Glutamatergic neuron (in vitro differentiated cells): ENCODE measurements at regions not wholly inside any gene's neighbourhood (a gene's known extent, or its start where the extent isn't known, plus 50 kb on each side); places are given as distances from the start of the nearest gene placed in this dataset.

Source experiments
- DNase-seq: peaks from one replicate; pipeline ENCODE4 v3.0.0; 2022
- H3K27ac Mint-ChIP-seq: one replicate; pipeline ENCODE4 v1.8.0; 2020; ENCODE audit warnings: mild to moderate bottlenecking, mixed read lengths, inconsistent platforms; ENCODE audit not compliant: unreplicated experiment
- H3K27me3 Mint-ChIP-seq: one replicate; pipeline ENCODE4 v1.8.0; 2020; ENCODE audit warnings: mild to moderate bottlenecking, moderate library complexity, mixed read lengths, inconsistent platforms; ENCODE audit not compliant: unreplicated experiment
- H3K36me3 Mint-ChIP-seq: one replicate; pipeline ENCODE4 v1.8.0; 2020; ENCODE audit warnings: mild to moderate bottlenecking, mixed read lengths, inconsistent platforms; ENCODE audit not compliant: unreplicated experiment
- H3K4me1 Mint-ChIP-seq: one replicate; pipeline ENCODE4 v1.8.0; 2020; ENCODE audit warnings: mild to moderate bottlenecking, low read depth, mixed read lengths, inconsistent platforms; ENCODE audit not compliant: unreplicated experiment
- H3K4me3 Mint-ChIP-seq: one replicate; pipeline ENCODE4 v1.8.0; 2020; ENCODE audit warnings: mild to moderate bottlenecking, mixed read lengths, inconsistent platforms; ENCODE audit not compliant: unreplicated experiment
- H3K9me3 Mint-ChIP-seq: one replicate; pipeline ENCODE4 v1.8.0; 2020; ENCODE audit warnings: mild to moderate bottlenecking, moderate library complexity, mixed read lengths, inconsistent platforms; ENCODE audit not compliant: unreplicated experiment
- CTCF ChIP-seq: fragments of 200-600 bp; sonication (generic); IDR thresholded peaks from one replicate; pipeline ENCODE4 v1.5.0; 2021; ENCODE audit not compliant: partially characterized antibody, unreplicated experiment

DNA sequence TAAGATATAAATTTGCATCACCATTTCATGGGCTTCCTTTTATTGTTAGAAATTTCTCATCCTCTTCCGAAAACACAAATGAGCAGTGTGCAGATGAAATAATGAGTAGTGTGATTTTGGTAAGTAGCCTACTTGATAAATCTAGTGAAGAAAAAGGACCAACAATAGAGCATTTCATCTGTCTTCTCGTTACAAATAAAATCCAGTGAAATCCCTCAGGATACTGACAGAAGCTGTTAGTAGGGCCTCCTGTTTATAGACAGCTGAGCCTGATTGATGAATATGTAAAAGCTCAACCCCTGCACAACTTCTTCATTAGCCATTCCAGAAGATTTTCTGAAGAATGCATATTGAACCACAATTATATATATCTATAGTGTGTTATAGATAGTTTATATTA lies 363.7 kb upstream of the EPHA6 start:
- H3K36me3 Mint-ChIP-seq, result peaks cover 6% of the 10 kb centered on the region
- H3K4me3 Mint-ChIP-seq, result peak overlapping the region; percentile 68
- DNase-seq, result no peak
- no peak for TF ChIP-seq CTCF
- H3K4me1 Mint-ChIP-seq, result peaks cover 18% of the 10 kb centered on the region
- peaks cover 2% of the 10 kb centered on the region for H3K9me3 Mint-ChIP-seq
- no peaks in the 10 kb centered on the region for H3K27me3 Mint-ChIP-seq
- peak overlapping the region; percentile 86 for H3K27ac Mint-ChIP-seq

GRCh38 chr3:96465521-96465920 lies 348.9 kb upstream of the EPHA6 start:
- Mint-ChIP-seq H3K36me3 (no peaks in the 10 kb centered on the region), H3K4me1 (no peaks in the 10 kb centered on the region), H3K27ac (no peak overlapping the region), H3K9me3 (no peaks in the 10 kb centered on the region), H3K27me3 (no peaks in the 10 kb centered on the region), H3K4me3 (no peak overlapping the region)
- TF ChIP-seq CTCF, result no peak
- no peak for DNase-seq

GRCh38 chr3:96466441-96466840 lies 348.0 kb upstream of the EPHA6 start:
- H3K4me3 Mint-ChIP-seq, result no peak overlapping the region
- H3K4me1 Mint-ChIP-seq, result no peaks in the 10 kb centered on the region
- H3K36me3 Mint-ChIP-seq, result no peaks in the 10 kb centered on the region
- TF ChIP-seq CTCF, result no peak
- no peaks in the 10 kb centered on the region for H3K27me3 Mint-ChIP-seq
- no peak for DNase-seq
- no peaks in the 10 kb centered on the region for H3K9me3 Mint-ChIP-seq
- no peak overlapping the region for H3K27ac Mint-ChIP-seq

DNA sequence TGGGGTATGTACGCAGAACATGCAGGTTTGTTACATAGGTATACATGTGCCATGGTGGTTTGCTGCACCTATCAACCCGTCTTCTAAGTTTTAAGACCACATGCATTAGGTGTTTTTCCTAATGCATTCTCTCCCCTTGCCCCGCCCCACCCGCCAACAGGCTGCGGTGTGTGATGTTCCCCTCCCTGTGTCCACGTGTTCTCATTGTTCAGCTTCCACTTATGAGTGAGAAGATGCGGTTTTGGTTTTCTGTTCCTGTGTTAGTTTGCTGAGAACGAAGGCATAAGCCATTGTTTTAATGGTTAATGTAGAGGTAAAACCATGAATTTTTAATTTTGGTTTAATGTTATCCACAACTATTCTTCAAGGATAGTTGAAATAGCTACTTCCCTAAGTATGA lies 346.8 kb upstream of the EPHA6 start:
- Mint-ChIP-seq H3K9me3 (no peaks in the 10 kb centered on the region), H3K27ac (no peak overlapping the region), H3K4me1 (no peaks in the 10 kb centered on the region), H3K27me3 (no peaks in the 10 kb centered on the region), H3K36me3 (no peaks in the 10 kb centered on the region), H3K4me3 (no peak overlapping the region)
- TF ChIP-seq CTCF, result no peak
- DNase-seq, result no peak

DNA sequence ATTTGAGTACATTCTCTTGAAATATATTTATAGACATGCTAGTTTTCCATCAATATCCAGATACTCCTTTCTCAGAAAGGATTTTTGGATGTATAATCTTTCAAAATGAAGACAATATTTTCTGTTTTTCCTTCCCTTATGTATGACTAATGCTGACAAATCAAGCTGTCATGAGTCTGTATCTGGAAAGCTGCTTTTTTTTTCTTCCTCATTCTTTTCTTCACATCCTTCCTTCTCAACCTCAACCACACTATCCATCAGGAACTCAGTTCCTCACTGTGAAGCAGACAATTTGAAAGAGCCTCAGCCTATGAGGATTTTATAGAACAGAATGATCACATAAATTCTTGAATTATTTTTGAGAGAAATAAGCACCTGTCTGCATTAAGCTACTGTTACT lies 335.9 kb upstream of the EPHA6 start:
- no peak overlapping the region for H3K27ac Mint-ChIP-seq
- H3K4me3 Mint-ChIP-seq, result no peak overlapping the region
- no peaks in the 10 kb centered on the region for H3K9me3 Mint-ChIP-seq
- no peak for DNase-seq
- no peaks in the 10 kb centered on the region for H3K4me1 Mint-ChIP-seq
- no peaks in the 10 kb centered on the region for H3K27me3 Mint-ChIP-seq
- H3K36me3 Mint-ChIP-seq, result no peaks in the 10 kb centered on the region
- TF ChIP-seq CTCF, result no peak
